ENCODE measurements at regions not wholly inside any gene's neighbourhood (a gene's known extent, or its start where the extent isn't known, plus 50 kb on each side); places are given as distances from the start of the nearest gene placed in this dataset.

DNA sequence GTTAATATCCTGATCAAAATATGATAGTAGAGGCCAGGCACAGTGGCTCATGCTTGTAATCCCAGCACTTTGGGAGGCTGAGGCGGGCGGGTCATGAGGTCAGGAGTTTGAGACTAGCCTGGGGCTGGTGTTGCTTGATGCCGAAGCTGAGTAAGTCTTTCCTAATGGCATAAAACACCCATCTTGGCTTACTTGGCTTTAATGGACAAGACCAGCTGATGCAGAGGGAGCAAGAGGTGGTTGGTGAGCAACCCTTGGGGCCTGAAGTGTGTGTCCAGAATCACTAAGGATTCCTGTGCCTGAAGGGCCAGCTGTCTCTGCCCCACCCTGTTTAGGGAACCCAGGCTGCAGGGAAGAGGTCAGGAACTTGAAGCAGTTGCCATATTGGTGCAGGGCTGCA is 217.2 kb downstream of the ARL4C start:
- Histone ChIP-seq H3K27ac (ENCODE audit: low read depth) (no peak overlapping the region), H2AFZ (no peak overlapping the region), H3K4me1 (ENCODE audit: insufficient read depth) (no peaks in the 10 kb centered on the region), H3K79me2 (replicated peaks; ENCODE audit: insufficient read depth) (no peaks in the 10 kb centered on the region), H3F3A (replicated peaks; ENCODE audit: low read depth) (no peaks in the 10 kb centered on the region), H4K20me1 (replicated peaks; ENCODE audit: insufficient read depth) (no peaks in the 10 kb centered on the region), H3K36me3 (ENCODE audit: insufficient read depth) (no peaks in the 10 kb centered on the region), H3K27me3 (ENCODE audit: insufficient read depth) (no peaks in the 10 kb centered on the region), H3K9me2 (ENCODE audit: insufficient read depth) (no peaks in the 10 kb centered on the region), H3K4me2 (no peak overlapping the region), H3K4me3 (no peak overlapping the region)
- ATAC-seq: no peak
- Mint-ChIP-seq H3K27me3 (ENCODE audit: insufficient read depth, low read depth, poor library complexity) (no peaks in the 10 kb centered on the region), H3K36me3 (ENCODE audit: low read depth) (no peaks in the 10 kb centered on the region), H3K9me3 (no peaks in the 10 kb centered on the region; the same call in 2 of the 3 replicates), H3K4me3 (no peak overlapping the region), H3K4me1 (no peaks in the 10 kb centered on the region), H3K27ac (no peak overlapping the region)
- TF ChIP-seq, protein P1, sequence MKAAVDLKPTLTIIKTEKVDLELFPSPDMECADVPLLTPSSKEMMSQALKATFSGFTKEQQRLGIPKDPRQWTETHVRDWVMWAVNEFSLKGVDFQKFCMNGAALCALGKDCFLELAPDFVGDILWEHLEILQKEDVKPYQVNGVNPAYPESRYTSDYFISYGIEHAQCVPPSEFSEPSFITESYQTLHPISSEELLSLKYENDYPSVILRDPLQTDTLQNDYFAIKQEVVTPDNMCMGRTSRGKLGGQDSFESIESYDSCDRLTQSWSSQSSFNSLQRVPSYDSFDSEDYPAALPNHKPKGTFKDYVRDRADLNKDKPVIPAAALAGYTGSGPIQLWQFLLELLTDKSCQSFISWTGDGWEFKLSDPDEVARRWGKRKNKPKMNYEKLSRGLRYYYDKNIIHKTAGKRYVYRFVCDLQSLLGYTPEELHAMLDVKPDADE (IDR thresholded peaks at IDR 0.05): no peak
- TF ChIP-seq, protein P2, sequence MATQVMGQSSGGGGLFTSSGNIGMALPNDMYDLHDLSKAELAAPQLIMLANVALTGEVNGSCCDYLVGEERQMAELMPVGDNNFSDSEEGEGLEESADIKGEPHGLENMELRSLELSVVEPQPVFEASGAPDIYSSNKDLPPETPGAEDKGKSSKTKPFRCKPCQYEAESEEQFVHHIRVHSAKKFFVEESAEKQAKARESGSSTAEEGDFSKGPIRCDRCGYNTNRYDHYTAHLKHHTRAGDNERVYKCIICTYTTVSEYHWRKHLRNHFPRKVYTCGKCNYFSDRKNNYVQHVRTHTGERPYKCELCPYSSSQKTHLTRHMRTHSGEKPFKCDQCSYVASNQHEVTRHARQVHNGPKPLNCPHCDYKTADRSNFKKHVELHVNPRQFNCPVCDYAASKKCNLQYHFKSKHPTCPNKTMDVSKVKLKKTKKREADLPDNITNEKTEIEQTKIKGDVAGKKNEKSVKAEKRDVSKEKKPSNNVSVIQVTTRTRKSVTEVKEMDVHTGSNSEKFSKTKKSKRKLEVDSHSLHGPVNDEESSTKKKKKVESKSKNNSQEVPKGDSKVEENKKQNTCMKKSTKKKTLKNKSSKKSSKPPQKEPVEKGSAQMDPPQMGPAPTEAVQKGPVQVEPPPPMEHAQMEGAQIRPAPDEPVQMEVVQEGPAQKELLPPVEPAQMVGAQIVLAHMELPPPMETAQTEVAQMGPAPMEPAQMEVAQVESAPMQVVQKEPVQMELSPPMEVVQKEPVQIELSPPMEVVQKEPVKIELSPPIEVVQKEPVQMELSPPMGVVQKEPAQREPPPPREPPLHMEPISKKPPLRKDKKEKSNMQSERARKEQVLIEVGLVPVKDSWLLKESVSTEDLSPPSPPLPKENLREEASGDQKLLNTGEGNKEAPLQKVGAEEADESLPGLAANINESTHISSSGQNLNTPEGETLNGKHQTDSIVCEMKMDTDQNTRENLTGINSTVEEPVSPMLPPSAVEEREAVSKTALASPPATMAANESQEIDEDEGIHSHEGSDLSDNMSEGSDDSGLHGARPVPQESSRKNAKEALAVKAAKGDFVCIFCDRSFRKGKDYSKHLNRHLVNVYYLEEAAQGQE (IDR thresholded peaks at IDR 0.05; ENCODE audit: unreplicated experiment): no peak
- TF ChIP-seq EZH2phosphoT487 (IDR thresholded peaks at IDR 0.05; ENCODE audit: unreplicated experiment) (no peak), CREB1 (CRISPR knock-in tag; IDR thresholded peaks at IDR 0.05; ENCODE audit: low read depth) (no peak), JUNB (IDR thresholded peaks at IDR 0.05; ENCODE audit: unreplicated experiment) (no peak), POLR2AphosphoS5 (IDR thresholded peaks at IDR 0.05; ENCODE audit: low read depth) (no peak), ZNF331 (CRISPR knock-in tag; IDR thresholded peaks at IDR 0.05; ENCODE audit: low read depth) (no peak), NANOG (IDR thresholded peaks at IDR 0.05; ENCODE audit: borderline replicate concordance) (no peak), STAT1 (IDR thresholded peaks at IDR 0.05; ENCODE audit: unreplicated experiment) (no peak)
- TF ChIP-seq, protein P3, sequence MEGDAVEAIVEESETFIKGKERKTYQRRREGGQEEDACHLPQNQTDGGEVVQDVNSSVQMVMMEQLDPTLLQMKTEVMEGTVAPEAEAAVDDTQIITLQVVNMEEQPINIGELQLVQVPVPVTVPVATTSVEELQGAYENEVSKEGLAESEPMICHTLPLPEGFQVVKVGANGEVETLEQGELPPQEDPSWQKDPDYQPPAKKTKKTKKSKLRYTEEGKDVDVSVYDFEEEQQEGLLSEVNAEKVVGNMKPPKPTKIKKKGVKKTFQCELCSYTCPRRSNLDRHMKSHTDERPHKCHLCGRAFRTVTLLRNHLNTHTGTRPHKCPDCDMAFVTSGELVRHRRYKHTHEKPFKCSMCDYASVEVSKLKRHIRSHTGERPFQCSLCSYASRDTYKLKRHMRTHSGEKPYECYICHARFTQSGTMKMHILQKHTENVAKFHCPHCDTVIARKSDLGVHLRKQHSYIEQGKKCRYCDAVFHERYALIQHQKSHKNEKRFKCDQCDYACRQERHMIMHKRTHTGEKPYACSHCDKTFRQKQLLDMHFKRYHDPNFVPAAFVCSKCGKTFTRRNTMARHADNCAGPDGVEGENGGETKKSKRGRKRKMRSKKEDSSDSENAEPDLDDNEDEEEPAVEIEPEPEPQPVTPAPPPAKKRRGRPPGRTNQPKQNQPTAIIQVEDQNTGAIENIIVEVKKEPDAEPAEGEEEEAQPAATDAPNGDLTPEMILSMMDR (conservative IDR thresholded peaks at IDR 0.05; ENCODE audit: low read depth in 2 of 2): no peak
- TF ChIP-seq, protein P4, sequence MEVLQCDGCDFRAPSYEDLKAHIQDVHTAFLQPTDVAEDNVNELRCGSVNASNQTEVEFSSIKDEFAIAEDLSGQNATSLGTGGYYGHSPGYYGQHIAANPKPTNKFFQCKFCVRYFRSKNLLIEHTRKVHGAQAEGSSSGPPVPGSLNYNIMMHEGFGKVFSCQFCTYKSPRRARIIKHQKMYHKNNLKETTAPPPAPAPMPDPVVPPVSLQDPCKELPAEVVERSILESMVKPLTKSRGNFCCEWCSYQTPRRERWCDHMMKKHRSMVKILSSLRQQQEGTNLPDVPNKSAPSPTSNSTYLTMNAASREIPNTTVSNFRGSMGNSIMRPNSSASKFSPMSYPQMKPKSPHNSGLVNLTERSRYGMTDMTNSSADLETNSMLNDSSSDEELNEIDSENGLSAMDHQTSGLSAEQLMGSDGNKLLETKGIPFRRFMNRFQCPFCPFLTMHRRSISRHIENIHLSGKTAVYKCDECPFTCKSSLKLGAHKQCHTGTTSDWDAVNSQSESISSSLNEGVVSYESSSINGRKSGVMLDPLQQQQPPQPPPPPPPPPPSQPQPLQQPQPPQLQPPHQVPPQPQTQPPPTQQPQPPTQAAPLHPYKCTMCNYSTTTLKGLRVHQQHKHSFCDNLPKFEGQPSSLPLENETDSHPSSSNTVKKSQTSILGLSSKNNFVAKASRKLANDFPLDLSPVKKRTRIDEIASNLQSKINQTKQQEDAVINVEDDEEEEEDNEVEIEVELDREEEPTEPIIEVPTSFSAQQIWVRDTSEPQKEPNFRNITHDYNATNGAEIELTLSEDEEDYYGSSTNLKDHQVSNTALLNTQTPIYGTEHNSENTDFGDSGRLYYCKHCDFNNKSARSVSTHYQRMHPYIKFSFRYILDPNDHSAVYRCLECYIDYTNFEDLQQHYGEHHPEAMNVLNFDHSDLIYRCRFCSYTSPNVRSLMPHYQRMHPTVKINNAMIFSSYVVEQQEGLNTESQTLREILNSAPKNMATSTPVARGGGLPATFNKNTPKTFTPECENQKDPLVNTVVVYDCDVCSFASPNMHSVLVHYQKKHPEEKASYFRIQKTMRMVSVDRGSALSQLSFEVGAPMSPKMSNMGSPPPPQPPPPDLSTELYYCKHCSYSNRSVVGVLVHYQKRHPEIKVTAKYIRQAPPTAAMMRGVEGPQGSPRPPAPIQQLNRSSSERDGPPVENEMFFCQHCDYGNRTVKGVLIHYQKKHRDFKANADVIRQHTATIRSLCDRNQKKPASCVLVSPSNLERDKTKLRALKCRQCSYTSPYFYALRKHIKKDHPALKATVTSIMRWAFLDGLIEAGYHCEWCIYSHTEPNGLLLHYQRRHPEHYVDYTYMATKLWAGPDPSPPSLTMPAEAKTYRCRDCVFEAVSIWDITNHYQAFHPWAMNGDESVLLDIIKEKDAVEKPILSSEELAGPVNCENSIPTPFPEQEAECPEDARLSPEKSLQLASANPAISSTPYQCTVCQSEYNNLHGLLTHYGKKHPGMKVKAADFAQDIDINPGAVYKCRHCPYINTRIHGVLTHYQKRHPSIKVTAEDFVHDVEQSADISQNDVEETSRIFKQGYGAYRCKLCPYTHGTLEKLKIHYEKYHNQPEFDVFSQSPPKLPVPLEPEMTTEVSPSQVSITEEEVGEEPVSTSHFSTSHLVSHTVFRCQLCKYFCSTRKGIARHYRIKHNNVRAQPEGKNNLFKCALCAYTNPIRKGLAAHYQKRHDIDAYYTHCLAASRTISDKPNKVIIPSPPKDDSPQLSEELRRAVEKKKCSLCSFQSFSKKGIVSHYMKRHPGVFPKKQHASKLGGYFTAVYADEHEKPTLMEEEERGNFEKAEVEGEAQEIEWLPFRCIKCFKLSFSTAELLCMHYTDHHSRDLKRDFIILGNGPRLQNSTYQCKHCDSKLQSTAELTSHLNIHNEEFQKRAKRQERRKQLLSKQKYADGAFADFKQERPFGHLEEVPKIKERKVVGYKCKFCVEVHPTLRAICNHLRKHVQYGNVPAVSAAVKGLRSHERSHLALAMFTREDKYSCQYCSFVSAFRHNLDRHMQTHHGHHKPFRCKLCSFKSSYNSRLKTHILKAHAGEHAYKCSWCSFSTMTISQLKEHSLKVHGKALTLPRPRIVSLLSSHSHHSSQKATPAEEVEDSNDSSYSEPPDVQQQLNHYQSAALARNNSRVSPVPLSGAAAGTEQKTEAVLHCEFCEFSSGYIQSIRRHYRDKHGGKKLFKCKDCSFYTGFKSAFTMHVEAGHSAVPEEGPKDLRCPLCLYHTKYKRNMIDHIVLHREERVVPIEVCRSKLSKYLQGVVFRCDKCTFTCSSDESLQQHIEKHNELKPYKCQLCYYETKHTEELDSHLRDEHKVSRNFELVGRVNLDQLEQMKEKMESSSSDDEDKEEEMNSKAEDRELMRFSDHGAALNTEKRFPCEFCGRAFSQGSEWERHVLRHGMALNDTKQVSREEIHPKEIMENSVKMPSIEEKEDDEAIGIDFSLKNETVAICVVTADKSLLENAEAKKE (CRISPR knock-in tag; IDR thresholded peaks at IDR 0.05): no peak
- DNase-seq (ENCODE audit: low spot score): no peak
